Glomerular visceral epithelial cell (primary cell): ENCODE measurements at regions not wholly inside any gene's neighbourhood (a gene's known extent, or its start where the extent isn't known, plus 50 kb on each side); places are given as distances from the start of the nearest gene placed in this dataset.

Experiments used
- DNase-seq: peaks from one replicate; pipeline ENCODE4 v3.0.0-alpha.2; 2016; ENCODE audit errors: extremely low spot score

GRCh38 chr14:94995551-94995950 lies 161.8 kb downstream of the DICER1 start:
- no peak for DNase-seq

GRCh38 chr14:94994245-94994644 lies 163.1 kb downstream of the DICER1 start:
- DNase-seq = no peak

- no peak for DNase-seq
Observed at GRCh38 chr14:94992046-94992445, 165.3 kb downstream of the DICER1 start.

GRCh38 chr14:94989946-94990345 lies 167.4 kb downstream of the DICER1 start:
- no peak for DNase-seq

GRCh38 chr14:94989417-94989816 lies 167.9 kb downstream of the DICER1 start:
- no peak for DNase-seq

GRCh38 chr14:94987409-94987808 lies 169.9 kb downstream of the DICER1 start:
- no peak for DNase-seq

GRCh38 chr14:94979891-94980290 lies 177.4 kb downstream of the DICER1 start:
- DNase-seq = no peak

GRCh38 chr14:94977016-94977415 lies 180.3 kb downstream of the DICER1 start:
- no peak for DNase-seq

GRCh38 chr14:94975366-94975765 lies 182.0 kb downstream of the DICER1 start:
- DNase-seq = no peak

GRCh38 chr14:94974893-94975292 lies 182.4 kb downstream of the DICER1 start:
- no peak for DNase-seq

- DNase-seq = no peak
Observed at GRCh38 chr14:94974422-94974821, 182.9 kb downstream of the DICER1 start.

- no peak for DNase-seq
Observed at GRCh38 chr14:94971750-94972149, 185.6 kb downstream of the DICER1 start.

GRCh38 chr14:94970941-94971730 lies 186.2 kb downstream of the DICER1 start:
- DNase-seq = no peak

GRCh38 chr14:94969766-94970165 lies 187.6 kb downstream of the DICER1 start:
- DNase-seq = no peak

- DNase-seq = no peak
Observed at GRCh38 chr14:94966868-94967267, 190.5 kb downstream of the DICER1 start.

GRCh38 chr14:94966344-94966743 lies 191.0 kb downstream of the DICER1 start:
- DNase-seq = no peak

GRCh38 chr14:94965551-94966313 lies 191.6 kb downstream of the DICER1 start:
- no peak for DNase-seq

GRCh38 chr14:94964931-94965330 lies 192.4 kb downstream of the DICER1 start:
- no peak for DNase-seq

GRCh38 chr14:94964181-94964580 lies 193.1 kb downstream of the DICER1 start:
- DNase-seq = no peak

- DNase-seq = no peak
Observed at GRCh38 chr14:94963051-94963450, 193.1 kb upstream of the GSC start.

- DNase-seq = no peak
Observed at GRCh38 chr14:94962166-94962575, 192.3 kb upstream of the GSC start.

- DNase-seq = no peak
Observed at GRCh38 chr14:94961386-94962165, 191.7 kb upstream of the GSC start.
